Posterior vena cava (tissue), 2 donors: ENCODE measurements at regions not wholly inside any gene's neighbourhood (a gene's known extent, or its start where the extent isn't known, plus 50 kb on each side); places are given as distances from the start of the nearest gene placed in this dataset.
"Not testable (repeated sequence)": the region's sequence is repeated elsewhere in the genome, so short reads cannot be mapped to it uniquely, and the experiment has no call there.

Experiments
- DNase-seq: peaks from one replicate; pipeline ENCODE4 v3.0.0-alpha.2; 2020; ENCODE audit warnings: low spot score
- intact Hi-C, 2 donors: fragments of 100-400 bp; cut with DNase I; formaldehyde crosslinking; loops; one replicate each; pipeline versions ENCODE4 v1.14.1 to v1.14.2; 2022 to 2023
- donor health status: DM: yes; HTN: yes; CAD: no.
- donor health status: DM: yes; HTN: yes; CAD: no.

GRCh38 chr3:73175698-73176097, 114.2 kb downstream of the EBLN2 start:
- intact Hi-C loops = loop anchor here in 1 of 2 donors (5.0 kb wide), 1 partner anchor 418 kb away; no protein-coding TSS in a partner anchor
- DNase-seq = no peak

GRCh38 chr3:73176941-73177340, 115.5 kb downstream of the EBLN2 start:
- no peak for DNase-seq
- intact Hi-C loops = loop anchor here in 1 of 2 donors (5.0 kb wide), 1 partner anchor 420 kb away; no protein-coding TSS in a partner anchor

- intact Hi-C loops = loop anchor here in 1 of 2 donors (5.0 kb wide), 1 partner anchor 421 kb away; no protein-coding TSS in a partner anchor
- DNase-seq = no peak
Observed at GRCh38 chr3:73177827-73178226, 116.4 kb downstream of the EBLN2 start.

GRCh38 chr3:73179601-73180000, 118.1 kb downstream of the EBLN2 start:
- intact Hi-C loops = loop anchor here in 1 of 2 donors (5.0 kb wide), 1 partner anchor 422 kb away; no protein-coding TSS in a partner anchor
- no peak for DNase-seq

GRCh38 chr3:73186741-73187140, 125.3 kb downstream of the EBLN2 start:
- intact Hi-C loops = no loop called here
- no peak for DNase-seq

GRCh38 chr3:73187328-73187727, 125.9 kb downstream of the EBLN2 start:
- intact Hi-C loops = no loop called here
- no peak for DNase-seq

GRCh38 chr3:73188707-73189106, 127.2 kb downstream of the EBLN2 start:
- DNase-seq = no peak
- intact Hi-C loops = no loop called here

GRCh38 chr3:73192036-73192738, 130.7 kb downstream of the EBLN2 start:
- intact Hi-C loops = no loop called here
- DNase-seq = no peak

GRCh38 chr3:73193943-73194342, 132.5 kb downstream of the EBLN2 start:
- DNase-seq, intact Hi-C loops: not testable (repeated sequence)

GRCh38 chr3:73197187-73197586, 135.7 kb downstream of the EBLN2 start:
- intact Hi-C loops = no loop called here

GRCh38 chr3:73203101-73203500, 141.6 kb downstream of the EBLN2 start:
- intact Hi-C loops = no loop called here
- no peak for DNase-seq

More at GRCh38 chr3:73197187-73197586, 135.7 kb downstream of the EBLN2 start:
- DNase-seq = no peak

GRCh38 chr3:73203633-73204032, 142.2 kb downstream of the EBLN2 start:
- intact Hi-C loops = no loop called here
- DNase-seq = no peak

GRCh38 chr3:73204841-73205240, 143.4 kb downstream of the EBLN2 start:
- intact Hi-C loops = no loop called here
- no peak for DNase-seq

- DNase-seq = no peak
- intact Hi-C loops = no loop called here
Observed at GRCh38 chr3:73206030-73206429, 144.6 kb downstream of the EBLN2 start.

- intact Hi-C loops = no loop called here
- DNase-seq = no peak
Observed at GRCh38 chr3:73207946-73208440, 146.5 kb downstream of the EBLN2 start.

- intact Hi-C loops = no loop called here
- no peak for DNase-seq
Observed at GRCh38 chr3:73210759-73211158, 149.3 kb downstream of the EBLN2 start.

GRCh38 chr3:73212683-73213082, 151.2 kb downstream of the EBLN2 start:
- DNase-seq = no peak
- intact Hi-C loops = no loop called here

- no peak for DNase-seq
- intact Hi-C loops = no loop called here
Observed at GRCh38 chr3:73213896-73214295, 152.4 kb downstream of the EBLN2 start.

- no peak for DNase-seq
- intact Hi-C loops = no loop called here
Observed at GRCh38 chr3:73214846-73215245, 153.4 kb downstream of the EBLN2 start.

GRCh38 chr3:73215281-73215680, 153.8 kb downstream of the EBLN2 start:
- intact Hi-C loops = no loop called here

GRCh38 chr3:73215901-73216300, 154.4 kb downstream of the EBLN2 start:
- no peak for DNase-seq
- intact Hi-C loops = no loop called here

More at GRCh38 chr3:73215281-73215680, 153.8 kb downstream of the EBLN2 start:
- no peak for DNase-seq
